ENCODE measurements at regions not wholly inside any gene's neighbourhood (a gene's known extent, or its start where the extent isn't known, plus 50 kb on each side); places are given as distances from the start of the nearest gene placed in this dataset.

DNA sequence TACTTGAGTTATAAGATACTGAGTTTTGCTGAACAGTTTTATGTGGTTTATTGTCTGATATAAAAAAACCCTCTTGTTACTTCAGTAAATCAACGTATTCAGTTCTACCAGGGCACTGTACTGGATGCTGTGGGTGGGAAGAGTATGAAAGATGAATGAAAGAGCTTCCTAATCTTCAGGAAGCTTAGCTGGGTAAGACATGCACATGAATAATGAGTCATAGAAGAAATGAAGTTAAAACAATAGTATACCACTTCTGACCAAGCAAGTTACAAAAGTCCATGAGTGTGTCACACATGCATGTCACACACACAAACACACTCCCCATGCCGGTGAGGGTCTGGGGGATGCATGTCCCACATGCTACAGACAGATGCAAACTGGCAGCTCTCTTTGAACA is 105.9 kb downstream of the SIPA1L2 start:
- TF ChIP-seq, protein P1, sequence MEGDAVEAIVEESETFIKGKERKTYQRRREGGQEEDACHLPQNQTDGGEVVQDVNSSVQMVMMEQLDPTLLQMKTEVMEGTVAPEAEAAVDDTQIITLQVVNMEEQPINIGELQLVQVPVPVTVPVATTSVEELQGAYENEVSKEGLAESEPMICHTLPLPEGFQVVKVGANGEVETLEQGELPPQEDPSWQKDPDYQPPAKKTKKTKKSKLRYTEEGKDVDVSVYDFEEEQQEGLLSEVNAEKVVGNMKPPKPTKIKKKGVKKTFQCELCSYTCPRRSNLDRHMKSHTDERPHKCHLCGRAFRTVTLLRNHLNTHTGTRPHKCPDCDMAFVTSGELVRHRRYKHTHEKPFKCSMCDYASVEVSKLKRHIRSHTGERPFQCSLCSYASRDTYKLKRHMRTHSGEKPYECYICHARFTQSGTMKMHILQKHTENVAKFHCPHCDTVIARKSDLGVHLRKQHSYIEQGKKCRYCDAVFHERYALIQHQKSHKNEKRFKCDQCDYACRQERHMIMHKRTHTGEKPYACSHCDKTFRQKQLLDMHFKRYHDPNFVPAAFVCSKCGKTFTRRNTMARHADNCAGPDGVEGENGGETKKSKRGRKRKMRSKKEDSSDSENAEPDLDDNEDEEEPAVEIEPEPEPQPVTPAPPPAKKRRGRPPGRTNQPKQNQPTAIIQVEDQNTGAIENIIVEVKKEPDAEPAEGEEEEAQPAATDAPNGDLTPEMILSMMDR (IDR thresholded peaks at IDR 0.05) = no peak
- TF ChIP-seq, protein P2, sequence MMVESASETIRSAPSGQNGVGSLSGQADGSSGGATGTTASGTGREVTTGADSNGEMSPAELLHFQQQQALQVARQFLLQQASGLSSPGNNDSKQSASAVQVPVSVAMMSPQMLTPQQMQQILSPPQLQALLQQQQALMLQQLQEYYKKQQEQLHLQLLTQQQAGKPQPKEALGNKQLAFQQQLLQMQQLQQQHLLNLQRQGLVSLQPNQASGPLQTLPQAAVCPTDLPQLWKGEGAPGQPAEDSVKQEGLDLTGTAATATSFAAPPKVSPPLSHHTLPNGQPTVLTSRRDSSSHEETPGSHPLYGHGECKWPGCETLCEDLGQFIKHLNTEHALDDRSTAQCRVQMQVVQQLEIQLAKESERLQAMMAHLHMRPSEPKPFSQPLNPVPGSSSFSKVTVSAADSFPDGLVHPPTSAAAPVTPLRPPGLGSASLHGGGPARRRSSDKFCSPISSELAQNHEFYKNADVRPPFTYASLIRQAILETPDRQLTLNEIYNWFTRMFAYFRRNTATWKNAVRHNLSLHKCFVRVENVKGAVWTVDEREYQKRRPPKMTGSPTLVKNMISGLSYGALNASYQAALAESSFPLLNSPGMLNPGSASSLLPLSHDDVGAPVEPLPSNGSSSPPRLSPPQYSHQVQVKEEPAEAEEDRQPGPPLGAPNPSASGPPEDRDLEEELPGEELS (CRISPR knock-in tag; IDR thresholded peaks at IDR 0.05) = no peak
- TF ChIP-seq, protein P3, sequence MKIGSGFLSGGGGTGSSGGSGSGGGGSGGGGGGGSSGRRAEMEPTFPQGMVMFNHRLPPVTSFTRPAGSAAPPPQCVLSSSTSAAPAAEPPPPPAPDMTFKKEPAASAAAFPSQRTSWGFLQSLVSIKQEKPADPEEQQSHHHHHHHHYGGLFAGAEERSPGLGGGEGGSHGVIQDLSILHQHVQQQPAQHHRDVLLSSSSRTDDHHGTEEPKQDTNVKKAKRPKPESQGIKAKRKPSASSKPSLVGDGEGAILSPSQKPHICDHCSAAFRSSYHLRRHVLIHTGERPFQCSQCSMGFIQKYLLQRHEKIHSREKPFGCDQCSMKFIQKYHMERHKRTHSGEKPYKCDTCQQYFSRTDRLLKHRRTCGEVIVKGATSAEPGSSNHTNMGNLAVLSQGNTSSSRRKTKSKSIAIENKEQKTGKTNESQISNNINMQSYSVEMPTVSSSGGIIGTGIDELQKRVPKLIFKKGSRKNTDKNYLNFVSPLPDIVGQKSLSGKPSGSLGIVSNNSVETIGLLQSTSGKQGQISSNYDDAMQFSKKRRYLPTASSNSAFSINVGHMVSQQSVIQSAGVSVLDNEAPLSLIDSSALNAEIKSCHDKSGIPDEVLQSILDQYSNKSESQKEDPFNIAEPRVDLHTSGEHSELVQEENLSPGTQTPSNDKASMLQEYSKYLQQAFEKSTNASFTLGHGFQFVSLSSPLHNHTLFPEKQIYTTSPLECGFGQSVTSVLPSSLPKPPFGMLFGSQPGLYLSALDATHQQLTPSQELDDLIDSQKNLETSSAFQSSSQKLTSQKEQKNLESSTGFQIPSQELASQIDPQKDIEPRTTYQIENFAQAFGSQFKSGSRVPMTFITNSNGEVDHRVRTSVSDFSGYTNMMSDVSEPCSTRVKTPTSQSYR (CRISPR knock-in tag; IDR thresholded peaks at IDR 0.05) = no peak
- no peak for TF ChIP-seq RELA (CRISPR knock-in tag; IDR thresholded peaks at IDR 0.05; ENCODE audit: borderline replicate concordance)
- TF ChIP-seq MYBL2 (CRISPR knock-in tag; IDR thresholded peaks at IDR 0.05) = no peak
- TF ChIP-seq, protein P4, sequence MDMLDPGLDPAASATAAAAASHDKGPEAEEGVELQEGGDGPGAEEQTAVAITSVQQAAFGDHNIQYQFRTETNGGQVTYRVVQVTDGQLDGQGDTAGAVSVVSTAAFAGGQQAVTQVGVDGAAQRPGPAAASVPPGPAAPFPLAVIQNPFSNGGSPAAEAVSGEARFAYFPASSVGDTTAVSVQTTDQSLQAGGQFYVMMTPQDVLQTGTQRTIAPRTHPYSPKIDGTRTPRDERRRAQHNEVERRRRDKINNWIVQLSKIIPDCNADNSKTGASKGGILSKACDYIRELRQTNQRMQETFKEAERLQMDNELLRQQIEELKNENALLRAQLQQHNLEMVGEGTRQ (CRISPR knock-in tag; IDR thresholded peaks at IDR 0.05) = no peak
- no peak for TF ChIP-seq ZBTB21 (CRISPR knock-in tag; IDR thresholded peaks at IDR 0.05; ENCODE audit: borderline replicate concordance)
- no peak for TF ChIP-seq JAZF1 (CRISPR knock-in tag; IDR thresholded peaks at IDR 0.05)
- TF ChIP-seq, protein P5, sequence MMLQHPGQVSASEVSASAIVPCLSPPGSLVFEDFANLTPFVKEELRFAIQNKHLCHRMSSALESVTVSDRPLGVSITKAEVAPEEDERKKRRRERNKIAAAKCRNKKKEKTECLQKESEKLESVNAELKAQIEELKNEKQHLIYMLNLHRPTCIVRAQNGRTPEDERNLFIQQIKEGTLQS (CRISPR knock-in tag; conservative IDR thresholded peaks at IDR 0.05) = no peak
